ENCODE measurements at regions not wholly inside any gene's neighbourhood (a gene's known extent, or its start where the extent isn't known, plus 50 kb on each side); places are given as distances from the start of the nearest gene placed in this dataset.
A peak's percentile ranks its signal among the peaks of the same experiment; 100 is the strongest.

GRCh38 chr7:3094701-3095445, 51.2 kb upstream of the CARD11 start:
- no peak for DNase-seq
- Histone ChIP-seq H3K27me3 (ENCODE audit: control insufficient read depth, insufficient read depth, low read length) (no peaks in the 10 kb centered on the region), H3K36me3 (replicated peaks; ENCODE audit: control insufficient read depth, insufficient read depth, low read length) (no peaks in the 10 kb centered on the region), H3K4me3 (ENCODE audit: insufficient read depth, low read depth, low read length) (no peak overlapping the region)

GRCh38 chr7:3097734-3098133, 54.1 kb upstream of the CARD11 start:
- H3K36me3 ChIP-seq (replicated peaks; ENCODE audit: control insufficient read depth, insufficient read depth, low read length): no peaks in the 10 kb centered on the region
- H3K27me3 ChIP-seq (ENCODE audit: control insufficient read depth, insufficient read depth, low read length): no peaks in the 10 kb centered on the region
- no peak overlapping the region for H3K4me3 ChIP-seq (ENCODE audit: insufficient read depth, low read depth, low read length)
- no peak for DNase-seq

GRCh38 chr7:3102159-3102558, 58.5 kb upstream of the CARD11 start:
- DNase-seq: no peak
- H3K27me3 ChIP-seq (ENCODE audit: control insufficient read depth, insufficient read depth, low read length): peaks cover 1% of the 10 kb centered on the region; the same call in 1 of the 2 replicates
- no peaks in the 10 kb centered on the region for H3K36me3 ChIP-seq (replicated peaks; ENCODE audit: control insufficient read depth, insufficient read depth, low read length)
- H3K4me3 ChIP-seq (ENCODE audit: insufficient read depth, low read depth, low read length): no peak overlapping the region

GRCh38 chr7:3103614-3104398, 60.1 kb upstream of the CARD11 start:
- Histone ChIP-seq H3K4me3 (ENCODE audit: insufficient read depth, low read depth, low read length) (no peak overlapping the region), H3K27me3 (ENCODE audit: control insufficient read depth, insufficient read depth, low read length) (peaks cover 1% of the 10 kb centered on the region; the same call in 1 of the 2 replicates), H3K36me3 (replicated peaks; ENCODE audit: control insufficient read depth, insufficient read depth, low read length) (no peaks in the 10 kb centered on the region)
- DNase-seq: no peak

- Histone ChIP-seq H3K36me3 (replicated peaks; ENCODE audit: control insufficient read depth, insufficient read depth, low read length) (no peaks in the 10 kb centered on the region), H3K27me3 (ENCODE audit: control insufficient read depth, insufficient read depth, low read length) (peaks cover 1% of the 10 kb centered on the region; the same call in 1 of the 2 replicates), H3K4me3 (ENCODE audit: insufficient read depth, low read depth, low read length) (no peak overlapping the region)
- DNase-seq: no peak
Measured at GRCh38 chr7:3105856-3106255, 62.2 kb upstream of the CARD11 start.

GRCh38 chr7:3106361-3106826, 62.7 kb upstream of the CARD11 start:
- no peak for DNase-seq
- Histone ChIP-seq H3K27me3 (ENCODE audit: control insufficient read depth, insufficient read depth, low read length) (peaks cover 1% of the 10 kb centered on the region; the same call in 1 of the 2 replicates), H3K4me3 (ENCODE audit: insufficient read depth, low read depth, low read length) (no peak overlapping the region), H3K36me3 (replicated peaks; ENCODE audit: control insufficient read depth, insufficient read depth, low read length) (no peaks in the 10 kb centered on the region)

GRCh38 chr7:3107228-3107763, 63.6 kb upstream of the CARD11 start:
- DNase-seq: no peak
- no peak overlapping the region for H3K4me3 ChIP-seq (ENCODE audit: insufficient read depth, low read depth, low read length)
- no peaks in the 10 kb centered on the region for H3K36me3 ChIP-seq (replicated peaks; ENCODE audit: control insufficient read depth, insufficient read depth, low read length)
- H3K27me3 ChIP-seq (ENCODE audit: control insufficient read depth, insufficient read depth, low read length): peaks cover 1% of the 10 kb centered on the region; the same call in 1 of the 2 replicates

GRCh38 chr7:3107889-3108570, 64.4 kb upstream of the CARD11 start:
- Histone ChIP-seq H3K4me3 (ENCODE audit: insufficient read depth, low read depth, low read length) (no peak overlapping the region), H3K27me3 (ENCODE audit: control insufficient read depth, insufficient read depth, low read length) (peaks cover 1% of the 10 kb centered on the region; the same call in 1 of the 2 replicates), H3K36me3 (replicated peaks; ENCODE audit: control insufficient read depth, insufficient read depth, low read length) (no peaks in the 10 kb centered on the region)
- DNase-seq: no peak

- no peak for DNase-seq
- Histone ChIP-seq H3K27me3 (ENCODE audit: control insufficient read depth, insufficient read depth, low read length) (no peaks in the 10 kb centered on the region), H3K4me3 (ENCODE audit: insufficient read depth, low read depth, low read length) (no peak overlapping the region), H3K36me3 (replicated peaks; ENCODE audit: control insufficient read depth, insufficient read depth, low read length) (no peaks in the 10 kb centered on the region)
Measured at GRCh38 chr7:3109311-3109915, 65.7 kb upstream of the CARD11 start.

GRCh38 chr7:3112479-3113134, 68.9 kb upstream of the CARD11 start:
- no peak for DNase-seq
- no peaks in the 10 kb centered on the region for H3K27me3 ChIP-seq (ENCODE audit: control insufficient read depth, insufficient read depth, low read length)
- H3K4me3 ChIP-seq (ENCODE audit: insufficient read depth, low read depth, low read length): no peak overlapping the region
- no peaks in the 10 kb centered on the region for H3K36me3 ChIP-seq (replicated peaks; ENCODE audit: control insufficient read depth, insufficient read depth, low read length)

GRCh38 chr7:3114917-3115316, 71.2 kb upstream of the CARD11 start:
- Histone ChIP-seq H3K27me3 (ENCODE audit: control insufficient read depth, insufficient read depth, low read length) (no peaks in the 10 kb centered on the region), H3K36me3 (replicated peaks; ENCODE audit: control insufficient read depth, insufficient read depth, low read length) (no peaks in the 10 kb centered on the region), H3K4me3 (ENCODE audit: insufficient read depth, low read depth, low read length) (no peak overlapping the region)
- no peak for DNase-seq

- DNase-seq: no peak
- Histone ChIP-seq H3K36me3 (replicated peaks; ENCODE audit: control insufficient read depth, insufficient read depth, low read length) (no peaks in the 10 kb centered on the region), H3K4me3 (ENCODE audit: insufficient read depth, low read depth, low read length) (no peak overlapping the region)
Measured at GRCh38 chr7:3117081-3117480, 73.4 kb upstream of the CARD11 start.

GRCh38 chr7:3117488-3118231, 74.0 kb upstream of the CARD11 start:
- no peaks in the 10 kb centered on the region for H3K36me3 ChIP-seq (replicated peaks; ENCODE audit: control insufficient read depth, insufficient read depth, low read length)
- peak overlapping the region; percentile 13; the same call in 1 of the 2 replicates for H3K4me3 ChIP-seq (ENCODE audit: insufficient read depth, low read depth, low read length)
- no peak for DNase-seq
- H3K27me3 ChIP-seq (ENCODE audit: control insufficient read depth, insufficient read depth, low read length): no peaks in the 10 kb centered on the region

More at GRCh38 chr7:3117081-3117480, 73.4 kb upstream of the CARD11 start:
- H3K27me3 ChIP-seq (ENCODE audit: control insufficient read depth, insufficient read depth, low read length): no peaks in the 10 kb centered on the region

Data from H7 (cell line).